ENCODE measurements at regions not wholly inside any gene's neighbourhood (a gene's known extent, or its start where the extent isn't known, plus 50 kb on each side); places are given as distances from the start of the nearest gene placed in this dataset.
"Not testable (repeated sequence)": the region's sequence is repeated elsewhere in the genome, so short reads cannot be mapped to it uniquely, and the experiment has no call there.

DNA sequence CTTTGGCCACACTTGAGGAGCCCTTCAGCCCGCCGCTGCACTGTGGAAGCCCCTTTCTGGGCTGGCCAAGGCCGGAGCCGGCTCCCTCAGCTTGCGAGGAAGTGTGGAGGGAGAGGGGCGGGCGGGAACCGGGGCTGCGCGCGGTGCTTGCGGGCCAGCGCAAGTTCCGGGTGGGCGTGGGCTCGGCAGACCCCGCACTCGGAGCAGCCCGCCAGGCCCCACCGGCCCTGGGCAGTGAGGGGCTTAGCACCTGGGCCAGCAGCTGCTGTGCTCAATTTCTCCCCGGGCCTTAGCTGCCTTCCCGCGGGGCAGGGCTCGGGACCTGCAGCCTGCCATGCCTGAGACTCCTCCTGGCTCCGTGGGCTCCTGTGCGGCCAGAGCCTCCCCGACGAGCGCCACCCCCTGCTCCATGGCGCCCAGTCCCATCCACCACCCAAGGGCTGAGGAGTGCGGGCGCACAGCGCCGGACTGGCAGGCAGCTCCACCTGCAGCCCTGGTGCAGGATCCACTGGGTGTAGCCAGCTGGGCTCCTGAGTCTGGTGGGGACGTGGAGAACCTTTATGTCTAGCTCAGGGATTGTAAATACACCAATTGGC lies 129.2 kb downstream of the MRPL14 start:
- H3K4me1 Mint-ChIP-seq; H3K9me3 Mint-ChIP-seq; H3K27ac Mint-ChIP-seq; H3K27me3 Mint-ChIP-seq; H3K36me3 Mint-ChIP-seq (ENCODE audit: low read depth); H3K4me3 Mint-ChIP-seq; intact Hi-C loops (cut with micrococcal nuclease); DNase-seq: not testable (repeated sequence)

DNA sequence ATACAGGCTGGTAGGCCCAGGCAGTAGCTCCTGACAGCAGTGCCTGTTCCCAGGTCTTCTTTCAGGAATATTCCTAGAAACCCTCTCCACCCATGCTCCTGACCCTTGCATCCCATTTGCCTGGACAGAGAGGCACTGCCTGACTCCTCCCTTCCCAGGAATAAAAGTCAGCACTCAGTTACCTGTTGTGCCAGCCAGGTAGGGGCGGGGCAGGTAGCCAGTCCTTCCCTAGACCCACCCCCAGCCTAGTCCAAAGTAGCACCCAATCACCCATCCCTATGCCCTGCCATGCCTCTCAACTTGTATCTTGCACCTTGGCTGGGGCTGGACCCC lies 129.9 kb downstream of the MRPL14 start:
- Mint-ChIP-seq H3K27ac (no peak overlapping the region), H3K9me3 (no peaks in the 10 kb centered on the region), H3K4me3 (no peak overlapping the region), H3K36me3 (ENCODE audit: low read depth) (no peaks in the 10 kb centered on the region), H3K27me3 (peaks cover 6% of the 10 kb centered on the region), H3K4me1 (peaks cover 4% of the 10 kb centered on the region)
- intact Hi-C loops (cut with micrococcal nuclease), result no loop called here
- no peak for DNase-seq

DNA sequence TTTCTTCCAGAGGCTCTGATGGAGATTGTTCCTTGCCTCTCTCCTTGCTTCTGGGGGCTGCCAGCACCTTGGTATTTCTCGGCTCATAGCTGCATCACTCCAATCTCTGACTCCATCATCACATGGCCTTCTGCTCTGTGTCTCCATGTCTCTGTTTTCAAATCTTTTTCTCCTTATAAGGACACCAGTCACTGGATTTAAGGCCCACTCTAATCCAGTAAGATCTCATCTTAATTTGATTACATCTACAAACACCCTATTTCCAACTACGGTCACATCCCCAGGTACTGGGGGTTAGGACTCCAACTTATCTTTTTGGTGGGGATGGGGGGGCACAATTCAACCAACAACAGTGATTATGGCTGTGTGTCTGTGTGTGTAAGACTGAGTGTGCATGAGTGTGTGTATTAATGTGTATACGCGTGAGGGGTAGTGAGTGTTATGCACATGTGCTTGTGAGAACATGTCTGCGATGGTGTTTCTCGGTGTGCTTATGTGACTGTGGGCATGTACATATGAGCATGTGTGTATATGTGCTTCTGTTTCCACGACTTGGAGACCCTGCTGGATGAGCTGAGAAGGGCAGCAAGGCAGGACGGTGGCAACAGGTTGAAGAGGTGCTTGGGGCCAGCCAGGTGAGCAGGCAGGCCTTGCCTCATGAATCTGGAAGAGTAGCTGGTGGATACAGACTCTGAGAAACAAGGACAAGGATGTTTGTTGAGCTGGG lies 130.5 kb downstream of the MRPL14 start:
- Mint-ChIP-seq H3K4me1 (peaks cover 4% of the 10 kb centered on the region), H3K9me3 (no peaks in the 10 kb centered on the region), H3K27me3 (peaks cover 6% of the 10 kb centered on the region), H3K27ac (no peak overlapping the region), H3K4me3 (no peak overlapping the region), H3K36me3 (ENCODE audit: low read depth) (no peaks in the 10 kb centered on the region)
- intact Hi-C loops (cut with micrococcal nuclease), result no loop called here
- no peak for DNase-seq

DNA sequence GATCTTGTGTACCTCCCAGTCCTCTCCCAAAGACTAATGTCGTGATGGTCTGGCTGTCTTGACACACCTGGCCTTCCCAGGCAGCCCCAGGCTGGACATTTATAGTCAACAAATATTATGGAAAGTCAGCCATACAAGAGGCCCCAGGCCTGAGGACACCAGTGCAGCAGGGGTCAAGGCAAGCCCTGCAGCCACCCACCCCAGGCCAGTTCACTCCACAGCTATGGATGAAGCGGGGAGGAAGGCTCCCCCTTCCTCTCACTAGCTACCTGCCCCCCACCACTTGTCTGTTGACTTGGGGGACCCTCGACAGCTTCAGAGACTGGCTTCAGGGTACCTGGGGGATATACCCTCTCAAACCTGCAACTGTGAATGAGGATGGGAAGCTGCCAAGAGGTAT lies 132.1 kb downstream of the MRPL14 start:
- no peak overlapping the region for H3K27ac Mint-ChIP-seq
- H3K36me3 Mint-ChIP-seq (ENCODE audit: low read depth), result no peaks in the 10 kb centered on the region
- peaks cover under 1% of the 10 kb centered on the region for H3K4me1 Mint-ChIP-seq
- DNase-seq, result no peak
- intact Hi-C loops (cut with micrococcal nuclease), result no loop called here
- H3K9me3 Mint-ChIP-seq, result no peaks in the 10 kb centered on the region
- H3K4me3 Mint-ChIP-seq, result no peak overlapping the region
- H3K27me3 Mint-ChIP-seq, result peaks cover 1% of the 10 kb centered on the region

DNA sequence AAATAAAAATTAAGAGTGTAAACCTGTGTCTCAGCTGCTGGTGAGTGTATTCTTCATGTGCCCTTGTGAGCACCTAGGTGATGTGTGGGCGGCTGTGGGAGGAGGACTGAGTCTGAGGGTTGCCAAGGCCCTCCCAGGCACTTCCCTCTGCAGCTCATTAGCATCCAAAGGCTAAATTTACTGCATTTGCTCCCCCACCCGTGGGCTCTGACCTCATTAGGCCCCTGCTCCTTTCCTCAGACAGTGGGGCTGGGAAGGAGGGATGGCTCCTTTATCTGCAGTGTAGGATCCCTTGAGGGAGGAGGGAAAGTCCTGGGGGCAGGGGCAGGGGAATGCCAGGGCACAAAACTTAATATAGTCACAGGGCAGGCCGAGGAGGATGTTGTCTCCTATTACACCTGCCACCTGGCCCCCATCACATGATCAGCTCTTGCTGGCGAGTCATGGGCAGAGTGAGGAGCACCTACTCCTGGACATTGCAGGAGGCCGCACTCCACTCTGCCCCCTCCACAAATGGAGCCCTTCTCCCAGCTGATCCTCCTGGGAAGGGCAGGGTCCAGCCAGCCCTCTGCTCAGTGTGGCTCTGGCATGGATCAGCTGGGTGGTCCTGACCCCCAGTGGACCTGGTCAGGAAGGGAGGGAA lies 133.2 kb downstream of the MRPL14 start:
- no peaks in the 10 kb centered on the region for H3K36me3 Mint-ChIP-seq (ENCODE audit: low read depth)
- intact Hi-C loops (cut with micrococcal nuclease), result no loop called here
- H3K4me3 Mint-ChIP-seq, result no peak overlapping the region
- DNase-seq, result no peak
- H3K27ac Mint-ChIP-seq, result no peak overlapping the region
- H3K9me3 Mint-ChIP-seq, result no peaks in the 10 kb centered on the region
- H3K27me3 Mint-ChIP-seq, result peaks cover 5% of the 10 kb centered on the region
- no peaks in the 10 kb centered on the region for H3K4me1 Mint-ChIP-seq

DNA sequence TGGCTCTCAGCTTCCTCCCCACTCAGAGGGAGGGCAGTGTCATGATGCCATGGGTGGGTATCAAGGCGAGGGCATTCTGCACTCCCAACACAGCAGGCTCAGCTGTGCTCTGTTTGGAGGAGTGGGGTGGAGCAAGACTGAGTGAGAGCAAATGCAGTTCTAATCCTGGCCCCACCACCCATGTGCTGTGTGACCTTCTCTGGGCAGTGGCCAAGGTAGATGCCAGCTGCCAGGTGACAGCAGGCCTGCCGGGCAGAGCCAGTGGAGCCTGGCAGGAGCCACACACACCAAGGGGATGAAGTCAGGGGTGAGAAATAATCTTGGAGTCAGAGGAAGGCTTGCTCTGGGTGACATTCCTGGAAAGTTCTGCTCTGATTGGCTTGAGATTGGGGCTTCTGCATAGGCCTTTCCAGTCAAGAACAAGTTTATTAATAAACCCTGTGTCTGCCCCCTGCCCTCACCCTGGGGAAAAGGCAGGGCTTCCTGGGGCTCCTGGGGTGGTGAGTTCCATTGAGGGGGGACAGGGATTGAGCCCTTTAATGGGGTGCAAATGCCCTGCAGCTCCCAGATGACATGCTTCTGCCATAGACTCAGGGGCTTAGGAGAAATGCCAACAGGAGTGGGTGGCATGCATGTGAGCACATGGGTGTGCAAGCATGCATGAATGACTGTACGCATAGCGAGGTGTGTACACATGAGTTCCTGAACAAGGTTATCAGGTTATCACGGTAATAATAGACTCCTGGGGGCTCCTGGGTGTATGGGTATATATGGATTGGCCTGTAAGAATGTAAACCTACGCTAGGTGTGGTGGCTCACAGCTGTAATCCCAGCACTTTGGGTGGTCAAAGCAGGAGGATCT lies 134.2 kb downstream of the MRPL14 start:
- H3K4me1 Mint-ChIP-seq, result no peaks in the 10 kb centered on the region
- H3K9me3 Mint-ChIP-seq, result no peaks in the 10 kb centered on the region
- H3K36me3 Mint-ChIP-seq (ENCODE audit: low read depth), result no peaks in the 10 kb centered on the region
- intact Hi-C loops (cut with micrococcal nuclease), result no loop called here
- peaks cover 6% of the 10 kb centered on the region for H3K27me3 Mint-ChIP-seq
- DNase-seq, result no peak
- no peak overlapping the region for H3K4me3 Mint-ChIP-seq
- H3K27ac Mint-ChIP-seq, result no peak overlapping the region

DNA sequence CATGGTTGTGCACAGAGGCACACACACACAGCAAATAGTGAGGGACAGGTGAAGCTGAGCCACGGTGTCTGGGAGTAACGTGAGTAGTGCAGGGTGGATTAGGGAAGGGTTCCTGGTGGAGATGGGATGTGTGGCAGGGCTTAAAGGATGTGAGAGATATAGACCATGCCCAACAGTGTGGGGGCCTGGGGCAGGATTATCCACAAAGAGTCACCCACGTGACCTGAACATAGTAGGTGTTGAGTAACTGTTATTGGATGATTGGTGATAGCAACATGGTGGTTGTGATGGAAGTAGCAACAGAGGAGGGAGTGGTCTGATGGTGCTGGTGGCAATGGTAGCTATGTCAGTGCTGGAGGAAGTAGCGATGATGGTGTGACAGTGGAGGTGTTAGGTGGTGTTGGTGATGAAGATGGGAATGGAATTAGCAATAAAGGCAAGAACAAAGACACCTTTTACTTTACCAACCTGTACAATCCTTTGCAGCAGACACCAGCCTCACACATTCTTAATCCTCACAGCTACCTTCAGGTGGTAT lies 135.1 kb downstream of the MRPL14 start:
- no peak for DNase-seq
- Mint-ChIP-seq H3K36me3 (ENCODE audit: low read depth) (no peaks in the 10 kb centered on the region), H3K27ac (no peak overlapping the region), H3K4me1 (no peaks in the 10 kb centered on the region), H3K9me3 (no peaks in the 10 kb centered on the region), H3K4me3 (no peak overlapping the region), H3K27me3 (peaks cover 6% of the 10 kb centered on the region)
- intact Hi-C loops (cut with micrococcal nuclease), result no loop called here

DNA sequence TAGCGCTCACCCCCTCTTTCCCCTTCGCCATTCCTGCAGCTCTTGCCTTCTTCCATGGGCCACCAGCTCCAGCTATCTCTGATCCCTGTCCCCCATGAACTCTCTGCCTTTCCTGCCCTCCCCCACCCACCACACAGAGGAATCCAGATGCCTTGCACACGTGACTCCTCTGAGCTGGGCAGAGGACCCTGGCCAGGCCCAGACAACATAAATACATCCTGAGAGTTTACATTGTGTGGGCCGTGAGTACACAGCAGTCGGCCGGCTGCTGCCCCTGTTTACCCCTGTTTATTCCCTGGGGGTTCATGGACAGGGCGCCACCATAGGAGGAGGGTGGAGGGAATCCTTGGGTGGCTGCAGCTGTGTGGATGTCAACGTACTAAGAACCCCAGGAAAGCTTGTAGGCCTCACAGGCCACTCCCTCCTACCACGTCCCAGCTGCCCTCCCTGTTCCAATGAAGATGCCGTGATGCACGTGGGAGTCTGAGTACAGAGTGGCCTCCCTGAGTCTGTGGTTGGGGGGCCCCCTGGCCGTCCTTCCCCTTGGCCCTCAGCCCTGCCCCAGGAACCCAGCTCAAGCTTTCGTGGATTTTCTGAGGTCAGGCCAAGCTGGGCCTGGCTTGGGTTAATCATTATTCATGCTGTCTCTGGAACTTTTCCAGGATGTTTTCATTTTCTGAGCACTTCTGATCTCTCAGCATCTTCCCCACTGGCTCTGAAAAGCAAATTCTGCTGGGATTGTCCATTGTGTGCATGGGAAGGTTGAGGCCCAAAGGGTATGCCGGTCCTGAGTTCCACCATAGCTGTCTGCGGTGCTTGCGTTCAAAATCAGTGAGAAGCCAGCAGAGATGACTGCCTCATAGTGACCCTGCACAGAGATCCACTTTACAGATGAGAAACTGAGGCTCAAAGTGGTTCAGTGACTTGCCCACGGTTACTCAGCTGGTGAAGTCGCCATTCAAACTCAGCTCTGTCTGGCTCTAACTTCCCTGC lies 136.3 kb downstream of the MRPL14 start:
- Mint-ChIP-seq H3K4me3 (no peak overlapping the region), H3K27me3 (peaks cover 5% of the 10 kb centered on the region), H3K9me3 (no peaks in the 10 kb centered on the region), H3K27ac (no peak overlapping the region), H3K4me1 (no peaks in the 10 kb centered on the region), H3K36me3 (ENCODE audit: low read depth) (no peaks in the 10 kb centered on the region)
- intact Hi-C loops (cut with micrococcal nuclease), result no loop called here
- DNase-seq, result no peak

DNA sequence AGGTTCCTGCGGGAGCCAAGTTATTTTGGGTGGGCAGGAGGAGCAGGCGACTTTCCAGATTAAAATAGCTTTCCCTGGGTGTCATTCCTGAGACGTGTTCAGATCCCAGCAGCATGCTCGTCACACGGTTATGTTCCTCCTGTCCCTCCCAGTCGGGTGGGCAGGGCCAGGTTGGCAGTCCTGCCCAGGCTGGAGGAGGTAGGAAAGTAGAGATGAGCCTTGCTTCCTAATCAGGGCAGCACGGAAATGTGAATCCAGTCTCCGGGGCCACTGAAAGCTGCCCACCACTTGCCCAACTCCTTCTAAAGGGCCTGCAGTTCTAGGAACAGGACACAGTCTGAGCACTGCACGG lies 137.0 kb downstream of the MRPL14 start:
- Mint-ChIP-seq H3K36me3 (ENCODE audit: low read depth) (no peaks in the 10 kb centered on the region), H3K27me3 (peaks cover 5% of the 10 kb centered on the region), H3K4me1 (no peaks in the 10 kb centered on the region), H3K9me3 (no peaks in the 10 kb centered on the region), H3K4me3 (no peak overlapping the region), H3K27ac (no peak overlapping the region)
- intact Hi-C loops (cut with micrococcal nuclease), result no loop called here
- no peak for DNase-seq

DNA sequence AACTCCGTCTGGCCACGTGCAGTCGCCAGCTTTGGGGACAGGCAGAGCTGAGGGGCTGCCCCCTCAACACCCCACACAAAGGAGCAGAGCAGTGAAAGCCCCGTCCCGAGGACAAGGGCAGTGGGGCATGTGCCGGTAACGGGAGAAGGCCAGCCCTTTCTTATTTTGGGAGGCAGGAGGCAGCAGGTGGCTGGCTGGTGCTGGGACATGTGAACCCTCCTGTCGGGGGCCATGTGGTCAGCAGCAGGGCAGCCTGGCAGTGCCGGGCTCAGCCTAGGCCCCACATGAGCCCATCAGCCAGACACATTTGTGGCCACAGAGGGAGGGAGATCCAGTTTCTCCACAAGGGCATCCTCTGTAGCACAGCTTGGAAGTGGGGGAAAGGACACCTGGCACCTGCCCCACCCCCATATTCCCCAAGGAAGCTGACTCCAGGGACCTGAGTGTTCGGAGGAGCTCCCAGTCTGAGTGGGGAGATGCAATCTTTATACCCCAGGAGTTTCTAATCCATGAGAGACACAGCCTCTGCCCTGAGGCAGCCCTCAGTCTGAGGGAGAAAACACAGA lies 137.6 kb downstream of the MRPL14 start:
- DNase-seq, result no peak
- Mint-ChIP-seq H3K27ac (no peak overlapping the region), H3K9me3 (no peaks in the 10 kb centered on the region), H3K27me3 (peaks cover 5% of the 10 kb centered on the region), H3K36me3 (ENCODE audit: low read depth) (no peaks in the 10 kb centered on the region), H3K4me1 (no peaks in the 10 kb centered on the region), H3K4me3 (no peak overlapping the region)
- intact Hi-C loops (cut with micrococcal nuclease), result no loop called here

DNA sequence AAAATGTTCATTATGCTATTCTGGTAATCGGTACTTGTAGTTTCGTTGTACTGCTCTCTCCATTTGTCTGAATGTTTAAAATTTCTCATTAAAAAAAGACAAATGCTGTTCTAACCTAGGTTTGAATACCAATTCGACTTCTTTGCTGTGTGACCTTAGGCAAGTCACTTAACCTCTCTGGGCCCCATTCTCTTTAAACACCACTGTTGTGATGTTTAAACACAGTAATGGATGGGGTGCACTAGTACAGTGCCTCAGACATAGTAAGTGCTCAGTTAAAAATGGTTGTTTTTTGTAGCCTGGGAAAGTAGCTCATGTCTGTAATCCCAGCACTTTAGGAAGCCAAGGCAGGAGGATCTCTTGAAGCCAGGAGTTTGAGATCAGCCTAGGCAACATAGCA lies 138.5 kb downstream of the MRPL14 start:
- Mint-ChIP-seq H3K9me3 (no peaks in the 10 kb centered on the region), H3K27me3 (peaks cover 5% of the 10 kb centered on the region), H3K4me3 (no peak overlapping the region), H3K27ac (no peak overlapping the region), H3K4me1 (no peaks in the 10 kb centered on the region), H3K36me3 (ENCODE audit: low read depth) (no peaks in the 10 kb centered on the region)
- no peak for DNase-seq
- intact Hi-C loops (cut with micrococcal nuclease), result no loop called here

DNA sequence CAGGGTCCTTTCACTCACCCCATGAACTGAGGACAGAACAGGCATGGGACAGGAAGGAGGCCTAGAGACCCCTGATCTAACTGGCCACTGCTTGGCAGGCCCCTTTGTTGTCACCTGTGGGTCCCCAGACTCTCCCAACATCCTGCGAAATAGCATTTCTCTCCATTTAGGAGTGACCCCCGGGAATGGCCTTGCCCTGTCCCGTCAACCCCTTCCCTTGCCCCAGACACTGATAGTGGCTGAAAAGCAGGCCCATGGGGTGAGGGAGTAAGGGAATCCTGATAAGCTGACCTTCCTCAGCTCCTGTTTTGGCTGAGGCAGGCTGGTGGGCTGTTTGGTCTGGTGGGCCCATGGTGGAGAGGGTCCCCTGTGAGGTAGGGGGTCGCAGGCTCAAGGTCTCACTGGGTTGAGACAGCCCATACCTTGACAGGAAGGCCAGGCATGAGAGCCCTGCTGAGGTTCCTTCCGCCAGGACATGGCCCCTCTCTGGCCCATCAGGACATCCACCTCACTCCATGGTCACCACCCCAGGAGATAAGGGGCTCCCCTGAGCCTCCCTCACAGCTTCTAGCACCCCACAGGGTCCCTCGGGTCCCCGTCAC lies 139.3 kb downstream of the MRPL14 start:
- intact Hi-C loops (cut with micrococcal nuclease), result no loop called here
- no peak for DNase-seq
- H3K4me1 Mint-ChIP-seq, result no peaks in the 10 kb centered on the region
- peaks cover 5% of the 10 kb centered on the region for H3K27me3 Mint-ChIP-seq
- H3K27ac Mint-ChIP-seq, result no peak overlapping the region
- H3K9me3 Mint-ChIP-seq, result no peaks in the 10 kb centered on the region
- no peaks in the 10 kb centered on the region for H3K36me3 Mint-ChIP-seq (ENCODE audit: low read depth)
- H3K4me3 Mint-ChIP-seq, result no peak overlapping the region
